GM21423 (cell line): ENCODE measurements at regions not wholly inside any gene's neighbourhood (a gene's known extent, or its start where the extent isn't known, plus 50 kb on each side); places are given as distances from the start of the nearest gene placed in this dataset.

Experiments used
- ATAC-seq: cut with Tn5 transposase; IDR thresholded peaks from one replicate; pipeline ENCODE4 v1.9.1; 2021; ENCODE audit warnings: mild to moderate bottlenecking, moderate library complexity; ENCODE audit not compliant: unreplicated experiment

- ATAC-seq: no peak
Observed at GRCh38 chr6:130547723-130548122, 181.9 kb downstream of the TMEM200A start.

- no peak for ATAC-seq
Observed at GRCh38 chr6:130557481-130558112, 191.8 kb downstream of the TMEM200A start.

DNA sequence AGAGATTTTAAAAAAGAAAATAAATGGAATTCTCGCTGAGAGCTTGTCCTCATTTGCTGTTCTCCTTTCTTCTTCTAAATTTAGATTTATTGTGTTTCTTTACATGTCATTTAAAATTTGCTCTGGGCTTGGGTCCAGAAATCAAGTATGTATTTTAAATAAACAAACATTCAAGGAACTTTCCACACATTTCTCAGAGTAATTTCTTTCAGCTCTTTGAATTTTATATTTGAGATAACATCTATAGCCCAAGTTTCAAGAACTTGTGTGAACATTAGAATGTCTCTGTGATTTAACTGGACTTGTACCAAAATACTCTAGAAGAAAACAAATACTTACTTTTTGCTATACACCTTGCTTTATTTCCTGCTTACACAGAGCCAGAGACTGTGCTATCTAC, 192.3 kb downstream of the TMEM200A start:
- ATAC-seq: no peak

- ATAC-seq: no peak
Observed at GRCh38 chr6:130559166-130559565, 193.3 kb downstream of the TMEM200A start.

GRCh38 chr6:130560231-130560630, 194.4 kb downstream of the TMEM200A start:
- ATAC-seq: no peak

DNA sequence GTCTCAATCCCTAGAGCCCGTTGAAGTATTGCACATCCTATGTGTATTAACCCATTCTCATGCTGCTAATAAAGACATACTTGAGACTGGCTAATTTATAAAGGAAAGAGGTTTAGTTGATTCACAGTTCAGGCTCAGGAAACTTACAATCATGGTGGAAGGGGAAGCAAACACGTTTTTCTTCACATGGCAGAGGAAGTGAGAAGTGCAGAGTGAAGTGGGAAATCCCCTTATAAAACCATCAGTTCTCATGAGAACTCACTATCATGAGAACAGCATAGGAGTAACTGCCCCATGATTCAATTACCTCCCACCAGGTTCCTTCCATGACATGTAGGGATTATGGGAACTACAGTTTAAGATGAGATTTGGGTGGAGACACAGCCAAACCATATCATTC, 195.3 kb downstream of the TMEM200A start:
- ATAC-seq: peak; percentile 59

GRCh38 chr6:130565696-130566095, 199.9 kb downstream of the TMEM200A start:
- no peak for ATAC-seq

GRCh38 chr6:130574146-130574545, 208.3 kb downstream of the TMEM200A start:
- no peak for ATAC-seq

GRCh38 chr6:130575557-130575956, 209.7 kb downstream of the TMEM200A start:
- ATAC-seq: no peak

- ATAC-seq: peak; percentile 99
Observed at GRCh38 chr6:130575971-130576370, 210.2 kb downstream of the TMEM200A start.

- ATAC-seq: no peak
Observed at GRCh38 chr6:130577178-130577919, 211.5 kb downstream of the TMEM200A start.

- no peak for ATAC-seq
Observed at GRCh38 chr6:130578713-130579112, 212.9 kb downstream of the TMEM200A start.

- ATAC-seq: no peak
Observed at GRCh38 chr6:130583268-130583667, 217.5 kb downstream of the TMEM200A start.

- ATAC-seq: no peak
Observed at GRCh38 chr6:130585587-130585986, 219.8 kb downstream of the TMEM200A start.

GRCh38 chr6:130587778-130588520, 222.1 kb downstream of the TMEM200A start:
- no peak for ATAC-seq

DNA sequence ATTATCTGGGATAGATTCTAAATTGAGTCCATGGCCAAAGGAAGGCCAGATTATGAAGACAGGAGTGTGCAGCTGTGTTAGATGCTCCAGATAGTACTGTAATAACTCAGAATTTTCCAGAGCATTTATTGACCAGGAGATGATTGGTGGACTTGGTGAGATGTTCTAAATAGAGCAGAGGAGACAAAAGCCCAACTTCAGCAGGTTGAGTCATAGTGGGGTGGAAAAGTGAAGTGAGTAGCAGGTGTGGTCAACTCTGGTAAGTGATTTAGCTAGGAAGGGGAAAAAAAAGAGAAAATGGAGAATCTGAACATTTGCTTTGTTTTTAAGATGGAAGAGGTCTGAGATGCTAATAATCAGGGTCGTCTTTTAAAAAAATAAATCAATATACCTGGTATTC, 227.4 kb downstream of the TMEM200A start:
- no peak for ATAC-seq

- ATAC-seq: no peak
Observed at GRCh38 chr6:130593948-130594347, 228.1 kb downstream of the TMEM200A start.

DNA sequence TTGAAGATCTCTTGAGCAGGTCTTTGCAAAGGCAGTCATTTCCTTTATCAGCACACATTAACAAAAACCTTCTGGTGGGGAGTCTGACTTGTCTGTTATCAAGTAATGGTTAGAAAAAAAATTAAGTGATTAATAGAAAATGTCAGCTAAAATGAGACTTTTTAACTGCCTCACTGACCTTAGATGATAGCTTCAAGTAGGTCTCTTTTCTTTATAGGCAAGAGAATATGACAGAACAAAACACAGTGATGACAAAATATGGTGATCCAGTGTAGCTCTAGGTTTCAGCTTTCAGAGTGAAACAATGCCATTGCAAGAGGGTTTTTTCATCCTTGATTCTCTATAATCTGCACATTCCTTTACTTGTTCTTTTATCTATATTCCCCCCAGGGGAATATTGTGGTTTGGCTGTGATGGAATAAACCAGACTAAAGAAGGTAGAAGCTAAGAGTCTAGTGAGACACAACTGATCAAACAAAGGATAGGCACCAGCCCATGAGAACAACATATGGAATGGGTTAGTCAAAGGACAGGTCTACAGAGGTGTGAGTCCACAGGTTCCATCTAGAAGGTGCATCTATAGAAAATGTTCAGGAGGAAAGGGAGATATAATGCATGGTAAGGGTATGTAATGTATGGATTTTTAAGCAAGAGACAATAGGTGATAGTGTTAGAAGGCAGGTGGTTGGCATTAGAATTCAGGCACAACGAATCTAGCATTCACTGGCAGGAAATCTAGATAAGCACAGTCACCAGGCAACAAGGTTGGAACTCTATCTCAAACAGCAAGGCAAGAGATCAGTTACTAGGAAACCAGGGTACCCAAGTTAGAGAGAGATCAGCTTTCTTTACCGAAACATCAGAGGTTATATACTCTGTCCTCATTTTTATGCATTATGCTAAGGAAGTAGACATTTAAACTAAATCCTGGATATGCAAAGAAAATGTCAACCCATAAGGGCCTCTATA, 228.9 kb upstream of the SMLR1 start:
- no peak for ATAC-seq

- ATAC-seq: no peak
Observed at GRCh38 chr6:130600880-130601341, 226.3 kb upstream of the SMLR1 start.

- ATAC-seq: no peak
Observed at GRCh38 chr6:130602151-130602770, 224.9 kb upstream of the SMLR1 start.
